Right renal pelvis (tissue), 4 donors: ENCODE measurements at regions not wholly inside any gene's neighbourhood (a gene's known extent, or its start where the extent isn't known, plus 50 kb on each side); places are given as distances from the start of the nearest gene placed in this dataset.

Experiments used
- DNase-seq, 4 donors: peaks; one replicate each; pipeline ENCODE4 v3.0.0-alpha.2; 2013; ENCODE audit warnings: low read depth in 4 of 4, low spot score in 3 of 4, missing footprints in 1 of 4

GRCh38 chr6:22668307-22668706 is 98.9 kb downstream of the HDGFL1 start:
- no peak for DNase-seq

GRCh38 chr6:22668717-22669116 is 99.4 kb downstream of the HDGFL1 start:
- DNase-seq: no peak

GRCh38 chr6:22670605-22671004 is 101.2 kb downstream of the HDGFL1 start:
- no peak for DNase-seq

- no peak for DNase-seq
Observed at GRCh38 chr6:22673474-22673873, 104.1 kb downstream of the HDGFL1 start.

GRCh38 chr6:22680950-22681349 is 111.6 kb downstream of the HDGFL1 start:
- no peak for DNase-seq

- no peak for DNase-seq
Observed at GRCh38 chr6:22681761-22682160, 112.4 kb downstream of the HDGFL1 start.

DNA sequence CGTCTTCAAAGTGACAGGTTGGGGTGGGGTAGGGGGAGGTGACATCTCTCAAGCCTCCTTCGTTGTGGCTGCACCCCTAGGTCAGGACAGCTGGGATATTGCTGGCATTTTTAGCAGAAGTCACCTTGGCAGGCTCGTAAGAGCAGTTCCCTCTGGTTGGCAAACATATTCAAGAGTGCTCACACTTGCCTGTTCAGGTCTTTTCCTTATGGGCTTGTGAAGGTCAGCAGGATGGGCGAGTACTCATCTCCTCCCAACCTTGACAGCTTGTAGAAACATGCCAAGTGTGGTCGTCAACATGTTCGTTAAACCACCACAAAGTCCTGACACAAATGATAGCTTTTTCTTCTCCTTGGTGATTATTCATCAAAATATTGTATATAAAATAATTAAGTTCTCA is 113.6 kb downstream of the HDGFL1 start:
- no peak for DNase-seq

- DNase-seq: no peak
Observed at GRCh38 chr6:22690446-22690845, 121.1 kb downstream of the HDGFL1 start.

- DNase-seq: no peak
Observed at GRCh38 chr6:22694092-22694724, 124.8 kb downstream of the HDGFL1 start.

GRCh38 chr6:22696481-22696880 is 127.1 kb downstream of the HDGFL1 start:
- no peak for DNase-seq

- no peak for DNase-seq
Observed at GRCh38 chr6:22697306-22697705, 127.9 kb downstream of the HDGFL1 start.

- DNase-seq: no peak
Observed at GRCh38 chr6:22699151-22699550, 129.8 kb downstream of the HDGFL1 start.

GRCh38 chr6:22706651-22707050 is 137.3 kb downstream of the HDGFL1 start:
- DNase-seq: no peak

DNA sequence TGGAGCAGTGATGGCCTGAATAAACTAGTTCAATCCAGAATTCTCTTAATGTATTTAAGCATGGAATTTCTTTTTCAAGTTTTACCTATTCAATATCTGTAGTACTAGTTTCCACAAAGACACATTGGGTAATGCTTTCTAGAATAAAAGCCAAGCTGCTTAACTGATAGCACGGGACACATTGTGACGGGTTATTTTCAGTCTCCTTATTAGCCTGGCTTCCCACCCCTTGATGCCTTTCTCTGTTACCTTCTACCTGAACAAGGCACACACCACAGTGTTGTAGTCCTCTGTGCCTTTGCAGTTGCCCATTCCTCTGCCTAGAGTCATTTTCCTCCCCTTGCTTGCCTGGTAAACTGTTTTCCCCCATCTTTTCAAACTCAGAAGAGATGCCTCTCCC is 139.1 kb downstream of the HDGFL1 start:
- no peak for DNase-seq

GRCh38 chr6:22709803-22710202 is 140.4 kb downstream of the HDGFL1 start:
- DNase-seq: no peak

- DNase-seq: no peak
Observed at GRCh38 chr6:22716721-22717120, 147.4 kb downstream of the HDGFL1 start.

GRCh38 chr6:22717915-22718314 is 148.5 kb downstream of the HDGFL1 start:
- no peak for DNase-seq

DNA sequence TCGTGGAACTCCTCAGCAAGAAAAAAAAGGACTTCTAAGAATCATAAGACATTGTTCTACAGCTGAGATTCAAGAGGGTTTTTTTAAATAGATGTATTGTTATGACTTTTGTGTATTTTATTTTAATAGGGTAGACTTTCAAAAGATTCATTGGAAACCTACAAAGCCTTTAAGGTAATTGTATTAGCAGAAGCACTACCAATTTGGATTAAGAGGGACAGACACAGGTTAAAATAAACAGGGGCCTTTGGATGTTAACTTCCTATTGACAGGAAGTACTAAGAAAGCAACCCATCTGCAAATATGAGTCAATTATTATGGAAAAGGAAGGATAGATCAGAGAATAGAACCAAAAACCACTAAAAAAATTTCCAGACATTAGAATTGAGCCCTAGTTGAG is 153.5 kb downstream of the HDGFL1 start:
- no peak for DNase-seq

DNA sequence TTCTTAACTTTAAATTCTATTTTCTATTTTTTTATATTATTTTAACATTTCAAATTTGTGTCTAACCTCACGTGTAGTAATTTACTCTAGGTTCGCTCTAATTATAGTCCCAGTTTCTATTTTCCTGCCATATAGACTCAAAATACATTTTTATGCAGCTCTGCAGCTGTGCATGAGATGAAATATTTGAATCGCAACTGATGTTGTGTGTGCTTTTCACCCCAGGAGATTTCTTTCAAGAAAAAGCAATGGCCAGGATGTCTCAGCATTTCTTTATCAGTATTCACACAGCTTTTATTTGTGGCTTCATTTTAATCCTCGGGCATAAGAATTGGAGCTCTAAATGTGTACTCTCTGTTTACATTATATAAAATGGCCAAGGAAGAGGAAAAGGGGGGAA is 157.6 kb downstream of the HDGFL1 start:
- no peak for DNase-seq

DNA sequence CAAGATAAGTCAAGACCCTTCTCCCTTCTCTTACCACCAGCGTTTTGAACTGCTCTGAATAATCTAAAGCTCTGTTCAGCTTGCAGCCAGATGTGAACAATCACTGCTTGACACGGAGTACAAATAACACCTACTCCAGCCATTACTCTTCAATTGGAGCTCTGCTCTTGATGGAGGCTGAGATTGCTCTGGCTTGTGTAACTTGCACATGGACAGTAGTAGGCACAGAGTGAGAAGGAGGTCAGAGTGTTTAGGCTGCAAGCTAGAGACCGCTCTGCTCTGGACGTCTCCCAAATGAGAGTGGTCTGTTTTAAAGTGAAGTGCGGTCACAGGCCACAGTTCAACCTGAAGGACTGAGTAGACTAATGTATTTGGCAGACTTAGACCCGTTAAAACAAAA is 158.3 kb downstream of the HDGFL1 start:
- peak in 2 of 4 donors; percentile 45 to 47 for DNase-seq

DNA sequence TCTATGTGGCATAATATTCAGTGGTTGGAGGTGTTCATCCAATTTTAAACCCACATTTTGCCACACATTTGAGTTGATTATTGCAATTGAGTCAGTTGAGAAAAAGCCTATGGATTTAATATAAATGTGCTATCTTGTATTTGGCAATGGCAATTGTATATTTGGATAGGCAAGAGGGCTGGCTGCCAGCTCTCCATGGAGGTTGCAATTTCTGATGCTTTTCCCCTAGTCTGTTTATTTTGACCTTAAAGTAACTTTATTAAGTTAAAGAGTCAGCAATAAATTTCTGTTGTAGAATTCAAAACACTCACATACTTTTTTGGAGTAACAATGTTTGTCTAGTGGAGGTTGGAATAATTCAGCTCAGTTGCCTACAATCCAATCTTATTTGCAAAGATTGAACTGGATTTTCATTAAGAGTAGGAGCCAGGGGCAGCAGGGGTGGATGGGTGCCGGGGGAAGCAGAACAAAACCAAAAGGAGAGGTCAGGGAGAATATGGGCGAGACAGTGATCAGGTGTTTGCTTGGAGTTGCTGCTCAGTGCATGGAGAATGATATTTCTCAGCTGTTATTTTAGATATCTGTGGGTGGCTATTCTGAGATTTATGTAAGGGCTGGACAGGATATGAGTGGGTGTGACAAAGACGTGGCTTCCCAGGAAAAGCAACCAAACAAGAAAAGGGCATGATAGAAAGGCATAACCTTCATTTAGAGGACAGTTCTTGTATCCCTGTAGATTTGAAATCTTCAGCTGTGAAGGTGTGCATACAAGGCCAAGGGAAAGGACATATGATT is 163.0 kb downstream of the HDGFL1 start:
- no peak for DNase-seq

- DNase-seq: no peak
Observed at GRCh38 chr6:22736740-22737139, 167.4 kb downstream of the HDGFL1 start.
